ENCODE measurements at regions not wholly inside any gene's neighbourhood (a gene's known extent, or its start where the extent isn't known, plus 50 kb on each side); places are given as distances from the start of the nearest gene placed in this dataset.

DNA sequence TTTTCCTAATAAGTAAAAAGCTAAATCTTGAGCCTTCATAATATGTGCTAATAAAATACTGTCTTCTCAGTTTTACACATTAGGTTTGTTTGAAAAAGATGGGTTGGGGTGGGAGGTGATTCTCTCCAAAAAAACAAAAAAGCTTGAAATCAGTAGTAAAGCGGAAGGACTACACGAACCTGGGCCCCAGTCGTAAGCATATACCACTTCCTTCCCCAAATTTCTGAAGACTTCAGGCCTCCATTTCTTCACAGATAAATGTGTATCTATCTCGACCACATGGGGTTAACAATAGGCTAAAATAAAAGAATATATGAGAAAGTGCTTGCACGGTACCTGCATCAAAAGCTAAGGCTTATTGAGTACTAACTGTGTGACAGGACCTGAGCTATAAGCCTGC is 51.6 kb upstream of the PAX2 start:
- TF ChIP-seq, protein P1, sequence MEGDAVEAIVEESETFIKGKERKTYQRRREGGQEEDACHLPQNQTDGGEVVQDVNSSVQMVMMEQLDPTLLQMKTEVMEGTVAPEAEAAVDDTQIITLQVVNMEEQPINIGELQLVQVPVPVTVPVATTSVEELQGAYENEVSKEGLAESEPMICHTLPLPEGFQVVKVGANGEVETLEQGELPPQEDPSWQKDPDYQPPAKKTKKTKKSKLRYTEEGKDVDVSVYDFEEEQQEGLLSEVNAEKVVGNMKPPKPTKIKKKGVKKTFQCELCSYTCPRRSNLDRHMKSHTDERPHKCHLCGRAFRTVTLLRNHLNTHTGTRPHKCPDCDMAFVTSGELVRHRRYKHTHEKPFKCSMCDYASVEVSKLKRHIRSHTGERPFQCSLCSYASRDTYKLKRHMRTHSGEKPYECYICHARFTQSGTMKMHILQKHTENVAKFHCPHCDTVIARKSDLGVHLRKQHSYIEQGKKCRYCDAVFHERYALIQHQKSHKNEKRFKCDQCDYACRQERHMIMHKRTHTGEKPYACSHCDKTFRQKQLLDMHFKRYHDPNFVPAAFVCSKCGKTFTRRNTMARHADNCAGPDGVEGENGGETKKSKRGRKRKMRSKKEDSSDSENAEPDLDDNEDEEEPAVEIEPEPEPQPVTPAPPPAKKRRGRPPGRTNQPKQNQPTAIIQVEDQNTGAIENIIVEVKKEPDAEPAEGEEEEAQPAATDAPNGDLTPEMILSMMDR (IDR thresholded peaks at IDR 0.05) = no peak
- TF ChIP-seq POLR2A (IDR thresholded peaks at IDR 0.05) = no peak

Measured in testis (tissue), 2 donors.